LNCaP clone FGC (cell line): ENCODE measurements at regions not wholly inside any gene's neighbourhood (a gene's known extent, or its start where the extent isn't known, plus 50 kb on each side); places are given as distances from the start of the nearest gene placed in this dataset.

Experiments used
- DNase-seq: peaks from one replicate; pipeline ENCODE4 v3.0.0-alpha.2; 2011; ENCODE audit warnings: low read depth
- H3K4me3 ChIP-seq: 2 replicates; pipeline ENCODE4 v1.5.1; 2011; ENCODE audit warnings: mild to moderate bottlenecking, low read depth, low read length, control low read depth
- CTCF ChIP-seq: IDR thresholded peaks from 2 replicates; pipeline ENCODE4 v1.5.1; 2012; ENCODE audit warnings: mild to moderate bottlenecking; ENCODE audit not compliant: control insufficient read depth, insufficient read depth; ENCODE audit errors: extremely low read depth

GRCh38 chr22:44557064-44557748 is 59.2 kb upstream of the RTL6 start:
- no peak overlapping the region for H3K4me3 ChIP-seq
- no peak for TF ChIP-seq CTCF
- DNase-seq = no peak

GRCh38 chr22:44555597-44555996 is 57.6 kb upstream of the RTL6 start:
- no peak for TF ChIP-seq CTCF
- DNase-seq = no peak
- no peak overlapping the region for H3K4me3 ChIP-seq

- no peak overlapping the region for H3K4me3 ChIP-seq
- DNase-seq = no peak
- TF ChIP-seq CTCF = no peak
Observed at GRCh38 chr22:44555046-44555445, 57.0 kb upstream of the RTL6 start.

GRCh38 chr22:44554411-44554810 is 56.4 kb upstream of the RTL6 start:
- no peak overlapping the region for H3K4me3 ChIP-seq
- no peak for TF ChIP-seq CTCF
- DNase-seq = no peak

- DNase-seq = peak; percentile 67
- H3K4me3 ChIP-seq = peak overlapping the region; percentile 17
- no peak for TF ChIP-seq CTCF
Observed at GRCh38 chr22:44550711-44551491, 52.9 kb upstream of the RTL6 start.

GRCh38 chr22:44549701-44550100 is 51.7 kb upstream of the RTL6 start:
- TF ChIP-seq CTCF = no peak
- no peak overlapping the region for H3K4me3 ChIP-seq
- DNase-seq = no peak

- no peak for DNase-seq
- TF ChIP-seq CTCF = no peak
- no peak overlapping the region for H3K4me3 ChIP-seq
Observed at GRCh38 chr22:44548981-44549380, 50.9 kb upstream of the RTL6 start.
